ENCODE measurements at regions not wholly inside any gene's neighbourhood (a gene's known extent, or its start where the extent isn't known, plus 50 kb on each side); places are given as distances from the start of the nearest gene placed in this dataset.

DNA sequence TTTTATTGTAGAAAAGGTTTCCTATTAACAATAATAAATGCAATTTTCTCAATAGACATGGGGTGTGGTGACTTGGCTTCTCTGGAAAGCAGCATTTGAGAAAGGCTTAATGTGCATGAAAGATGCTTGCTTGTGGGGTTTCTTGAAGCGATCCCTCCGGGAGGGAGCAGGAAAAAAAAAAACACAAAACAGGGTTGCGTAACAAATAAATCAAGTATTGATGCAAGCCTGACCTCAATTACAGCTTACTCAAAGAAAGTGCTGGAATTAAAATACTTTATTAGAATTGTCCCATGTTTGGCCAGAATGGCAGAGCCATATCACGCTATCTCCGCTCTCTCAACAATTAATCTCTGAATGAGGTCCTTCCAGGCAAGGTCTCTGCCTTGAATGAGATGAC is 1612.5 kb downstream of the REEP3 start:
- intact Hi-C loops (cut with micrococcal nuclease; ENCODE audit: unreplicated experiment), result no loop called here
- no TSS peak for BruUV-seq (replicated peaks)
- TF ChIP-seq EZH2 (IDR thresholded peaks at IDR 0.05; ENCODE audit: borderline replicate concordance, low read depth, low read length, poor library complexity, severe bottlenecking) (no peak), CTCF (conservative IDR thresholded peaks at IDR 0.05; ENCODE audit: low read depth, low read length) (no peak)
- CTCF ChIA-PET, result no interaction called here
- no peak overlapping the region for H3K4me3 ChIP-seq (ENCODE audit: low read depth, low read length, poor library complexity, severe bottlenecking)
- no peaks in the 10 kb centered on the region for H3K36me3 ChIP-seq (ENCODE audit: insufficient read depth, low read length, poor library complexity, severe bottlenecking)
- POLR2A ChIA-PET (ENCODE audit: low non-redundant PET), result no interaction called here
- H3K27ac ChIP-seq (ENCODE audit: low read depth, low read length, poor library complexity, severe bottlenecking), result no peak overlapping the region
- DNase-seq (ENCODE audit: low spot score), result no peak
- no peaks in the 10 kb centered on the region for H3K9me3 ChIP-seq (ENCODE audit: low read depth, low read length, poor library complexity, severe bottlenecking)
- no peaks in the 10 kb centered on the region for H3K4me1 ChIP-seq (ENCODE audit: insufficient read depth, low read length, poor library complexity, severe bottlenecking)
- no peaks in the 10 kb centered on the region for H3K27me3 ChIP-seq (replicated peaks; ENCODE audit: insufficient read depth, low read depth, low read length, poor library complexity)

GRCh38 chr10:65135508-65135907 is 1614.3 kb downstream of the REEP3 start:
- no peak for DNase-seq (ENCODE audit: low spot score)
- Histone ChIP-seq H3K9me3 (ENCODE audit: low read depth, low read length, poor library complexity, severe bottlenecking) (no peaks in the 10 kb centered on the region), H3K36me3 (ENCODE audit: insufficient read depth, low read length, poor library complexity, severe bottlenecking) (no peaks in the 10 kb centered on the region), H3K27ac (ENCODE audit: low read depth, low read length, poor library complexity, severe bottlenecking) (no peak overlapping the region), H3K4me3 (ENCODE audit: low read depth, low read length, poor library complexity, severe bottlenecking) (no peak overlapping the region), H3K27me3 (replicated peaks; ENCODE audit: insufficient read depth, low read depth, low read length, poor library complexity) (no peaks in the 10 kb centered on the region), H3K4me1 (ENCODE audit: insufficient read depth, low read length, poor library complexity, severe bottlenecking) (no peaks in the 10 kb centered on the region)
- ChIA-PET POLR2A (ENCODE audit: low non-redundant PET) (no interaction called here), CTCF (no interaction called here)
- intact Hi-C loops (cut with micrococcal nuclease; ENCODE audit: unreplicated experiment), result no loop called here
- BruUV-seq (replicated peaks), result no TSS peak
- TF ChIP-seq CTCF (conservative IDR thresholded peaks at IDR 0.05; ENCODE audit: low read depth, low read length), result no peak
- no peak for TF ChIP-seq EZH2 (IDR thresholded peaks at IDR 0.05; ENCODE audit: borderline replicate concordance, low read depth, low read length, poor library complexity, severe bottlenecking)

DNA sequence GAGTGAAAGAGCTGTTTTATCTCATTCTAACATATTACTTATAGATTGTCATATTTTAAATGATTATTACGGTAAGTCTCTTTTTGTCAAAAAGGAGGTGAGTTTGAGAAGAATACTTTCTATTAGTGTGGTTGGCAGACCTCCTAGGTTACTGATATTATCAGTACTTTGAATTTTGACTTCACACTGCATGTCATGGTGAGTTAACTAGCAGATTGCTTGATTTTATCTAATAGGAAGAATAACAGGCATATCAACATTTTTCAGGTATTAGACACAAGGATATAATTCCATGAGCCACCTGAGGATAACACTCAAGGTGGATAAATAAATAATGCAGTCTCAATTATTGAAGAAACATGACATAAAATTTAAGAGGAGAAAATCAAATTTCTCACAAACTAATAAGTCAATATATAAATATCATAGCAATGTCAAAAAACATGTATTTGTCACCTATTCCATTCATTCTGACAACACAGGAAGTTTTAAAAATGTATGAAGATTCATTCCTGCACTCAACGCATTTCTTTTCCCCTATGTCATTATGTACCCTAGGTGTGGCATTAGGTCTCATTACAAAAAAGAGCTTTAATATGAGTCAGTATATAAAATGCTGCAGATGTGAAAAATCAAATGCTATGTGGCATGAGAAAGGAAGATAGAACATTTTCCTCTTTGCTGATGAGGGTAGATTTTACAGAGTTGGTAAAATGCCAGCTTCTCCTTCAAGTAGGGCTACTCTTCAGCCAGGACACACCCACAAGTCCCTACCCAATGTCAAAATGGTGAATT is 1621.6 kb downstream of the REEP3 start:
- H3K4me1 ChIP-seq (ENCODE audit: insufficient read depth, low read length, poor library complexity, severe bottlenecking), result no peaks in the 10 kb centered on the region
- DNase-seq (ENCODE audit: low spot score), result no peak
- CTCF ChIA-PET, result no interaction called here
- no TSS peak for BruUV-seq (replicated peaks)
- no peaks in the 10 kb centered on the region for H3K36me3 ChIP-seq (ENCODE audit: insufficient read depth, low read length, poor library complexity, severe bottlenecking)
- TF ChIP-seq EZH2 (IDR thresholded peaks at IDR 0.05; ENCODE audit: borderline replicate concordance, low read depth, low read length, poor library complexity, severe bottlenecking), result no peak
- TF ChIP-seq CTCF (conservative IDR thresholded peaks at IDR 0.05; ENCODE audit: low read depth, low read length), result no peak
- H3K27ac ChIP-seq (ENCODE audit: low read depth, low read length, poor library complexity, severe bottlenecking), result no peak overlapping the region
- no peaks in the 10 kb centered on the region for H3K9me3 ChIP-seq (ENCODE audit: low read depth, low read length, poor library complexity, severe bottlenecking)
- POLR2A ChIA-PET (ENCODE audit: low non-redundant PET), result no interaction called here
- no peak overlapping the region for H3K4me3 ChIP-seq (ENCODE audit: low read depth, low read length, poor library complexity, severe bottlenecking)
- H3K27me3 ChIP-seq (replicated peaks; ENCODE audit: insufficient read depth, low read depth, low read length, poor library complexity), result no peaks in the 10 kb centered on the region
- intact Hi-C loops (cut with micrococcal nuclease; ENCODE audit: unreplicated experiment), result no loop called here

Data from A673 (cell line).